GM18861 (cell line): ENCODE measurements at regions not wholly inside any gene's neighbourhood (a gene's known extent, or its start where the extent isn't known, plus 50 kb on each side); places are given as distances from the start of the nearest gene placed in this dataset.

Experiments
- ATAC-seq: cut with Tn5 transposase; IDR thresholded peaks from one replicate; pipeline ENCODE4 v1.9.1; 2021; ENCODE audit not compliant: unreplicated experiment

GRCh38 chr14:95442633-95443021 lies 73.8 kb downstream of the SYNE3 start:
- peak; percentile 69 for ATAC-seq

- ATAC-seq = no peak
Observed at GRCh38 chr14:95442016-95442632, 74.3 kb downstream of the SYNE3 start.

- ATAC-seq = no peak
Observed at GRCh38 chr14:95440951-95441350, 75.5 kb downstream of the SYNE3 start.

GRCh38 chr14:95440496-95440895 lies 76.0 kb downstream of the SYNE3 start:
- no peak for ATAC-seq

- ATAC-seq = no peak
Observed at GRCh38 chr14:95439881-95440280, 76.6 kb downstream of the SYNE3 start.

- ATAC-seq = no peak
Observed at GRCh38 chr14:95437715-95438114, 78.7 kb downstream of the SYNE3 start.

GRCh38 chr14:95436354-95436753 lies 80.1 kb downstream of the SYNE3 start:
- no peak for ATAC-seq

GRCh38 chr14:95434121-95434520 lies 82.3 kb downstream of the SYNE3 start:
- ATAC-seq = no peak

- no peak for ATAC-seq
Observed at GRCh38 chr14:95433094-95433478, 83.4 kb downstream of the SYNE3 start.

- no peak for ATAC-seq
Observed at GRCh38 chr14:95432144-95433093, 84.0 kb downstream of the SYNE3 start.

GRCh38 chr14:95431199-95432143 lies 85.0 kb downstream of the SYNE3 start:
- no peak for ATAC-seq

GRCh38 chr14:95428557-95428956 lies 87.9 kb downstream of the SYNE3 start:
- no peak for ATAC-seq

- no peak for ATAC-seq
Observed at GRCh38 chr14:95426116-95426475, 90.4 kb downstream of the SYNE3 start.

- no peak for ATAC-seq
Observed at GRCh38 chr14:95425369-95426115, 90.9 kb downstream of the SYNE3 start.

GRCh38 chr14:95424529-95424928 lies 91.9 kb downstream of the SYNE3 start:
- ATAC-seq = no peak

GRCh38 chr14:95421741-95422140 lies 94.7 kb downstream of the SYNE3 start:
- no peak for ATAC-seq

- ATAC-seq = no peak
Observed at GRCh38 chr14:95420060-95420459, 96.4 kb downstream of the SYNE3 start.

GRCh38 chr14:95419569-95419968 lies 96.9 kb downstream of the SYNE3 start:
- ATAC-seq = no peak

GRCh38 chr14:95418858-95419257 lies 97.6 kb downstream of the SYNE3 start:
- no peak for ATAC-seq

- no peak for ATAC-seq
Observed at GRCh38 chr14:95417492-95417891, 97.8 kb upstream of the CLMN start.

GRCh38 chr14:95415993-95416392 lies 96.3 kb upstream of the CLMN start:
- ATAC-seq = no peak
